GM13977 (cell line): ENCODE measurements at regions not wholly inside any gene's neighbourhood (a gene's known extent, or its start where the extent isn't known, plus 50 kb on each side); places are given as distances from the start of the nearest gene placed in this dataset.

Source experiments
- DNase-seq: peaks from one replicate; pipeline ENCODE4 v3.0.0; 2012; ENCODE audit warnings: low spot score
- in situ Hi-C: fragments of 300-500 bp; cut with MboI; formaldehyde crosslinking; loops from one replicate; pipeline ENCODE4 v1.12.0; 2022; ENCODE audit warnings: low sequenced_read_pairs, low pct_unique_long_range_greater_than_20kb, mixed read lengths, inconsistent platforms; ENCODE audit not compliant: unreplicated experiment
- TF ChIP-seq, protein P1 (sequence below): IDR thresholded peaks from 2 replicates; pipeline ENCODE4 v1.5.1; 2012; ENCODE audit warnings: mild to moderate bottlenecking, control low read depth; ENCODE audit not compliant: insufficient read depth; ENCODE audit errors: extremely low read depth, missing control alignments

DNA sequence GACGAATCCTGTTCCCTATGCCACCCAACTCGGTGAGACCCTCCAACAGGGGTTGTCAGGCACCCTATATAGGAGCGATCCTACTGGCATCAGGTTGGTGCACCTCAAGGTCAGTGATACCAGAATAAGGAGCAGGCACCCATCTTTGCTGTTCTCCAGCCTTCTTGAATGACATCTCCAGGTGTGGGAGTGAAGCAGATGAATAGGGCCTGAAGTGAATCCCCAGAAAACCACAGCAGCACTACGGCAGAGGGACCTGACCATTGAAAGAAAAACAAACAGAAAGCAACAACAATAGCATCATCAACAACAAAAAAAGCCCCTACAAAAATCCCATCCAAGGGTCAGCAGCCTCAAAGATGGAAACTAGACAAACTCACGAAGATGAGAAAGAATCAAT, 445.2 kb upstream of the ATP2B1 start:
- in situ Hi-C loops: no loop called here
- no peak for DNase-seq

DNA sequence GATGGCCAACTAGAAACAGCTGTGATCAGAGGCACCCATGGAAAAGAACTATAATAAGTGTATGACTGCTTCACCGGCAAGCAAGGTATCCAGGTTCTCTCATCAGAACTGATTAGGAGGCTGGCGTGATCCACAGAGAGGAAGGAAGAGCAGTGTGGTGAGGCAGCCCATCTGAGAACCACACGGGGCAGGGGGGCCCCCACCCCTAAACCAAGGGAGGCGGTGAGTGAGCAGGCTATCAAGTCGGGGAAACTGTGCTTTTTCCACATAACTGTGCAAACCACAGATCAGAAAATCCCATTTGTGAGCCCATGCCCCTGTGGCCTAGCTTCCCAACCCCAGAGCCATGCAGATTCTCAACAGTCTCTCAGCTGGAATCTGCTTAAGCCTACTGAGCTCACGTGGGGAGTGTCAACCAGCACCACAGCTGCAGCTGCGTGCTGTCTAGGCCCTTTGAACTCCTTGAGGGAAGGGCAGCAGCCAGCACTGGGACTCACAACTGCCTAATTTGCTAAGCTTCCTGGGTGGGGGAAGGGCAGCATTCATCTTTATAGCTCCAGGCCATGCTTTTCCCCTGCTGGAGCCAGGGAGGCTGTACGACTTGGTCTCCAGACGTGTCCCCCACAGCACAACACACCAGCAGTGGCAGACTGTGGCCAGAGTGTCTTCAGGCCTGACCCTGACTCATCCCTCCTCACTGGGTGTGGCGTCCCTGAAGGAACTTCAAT, 444.4 kb upstream of the ATP2B1 start:
- in situ Hi-C loops: no loop called here

More for the DNA sequence above, 445.2 kb upstream of the ATP2B1 start:
- TF ChIP-seq, protein P1, sequence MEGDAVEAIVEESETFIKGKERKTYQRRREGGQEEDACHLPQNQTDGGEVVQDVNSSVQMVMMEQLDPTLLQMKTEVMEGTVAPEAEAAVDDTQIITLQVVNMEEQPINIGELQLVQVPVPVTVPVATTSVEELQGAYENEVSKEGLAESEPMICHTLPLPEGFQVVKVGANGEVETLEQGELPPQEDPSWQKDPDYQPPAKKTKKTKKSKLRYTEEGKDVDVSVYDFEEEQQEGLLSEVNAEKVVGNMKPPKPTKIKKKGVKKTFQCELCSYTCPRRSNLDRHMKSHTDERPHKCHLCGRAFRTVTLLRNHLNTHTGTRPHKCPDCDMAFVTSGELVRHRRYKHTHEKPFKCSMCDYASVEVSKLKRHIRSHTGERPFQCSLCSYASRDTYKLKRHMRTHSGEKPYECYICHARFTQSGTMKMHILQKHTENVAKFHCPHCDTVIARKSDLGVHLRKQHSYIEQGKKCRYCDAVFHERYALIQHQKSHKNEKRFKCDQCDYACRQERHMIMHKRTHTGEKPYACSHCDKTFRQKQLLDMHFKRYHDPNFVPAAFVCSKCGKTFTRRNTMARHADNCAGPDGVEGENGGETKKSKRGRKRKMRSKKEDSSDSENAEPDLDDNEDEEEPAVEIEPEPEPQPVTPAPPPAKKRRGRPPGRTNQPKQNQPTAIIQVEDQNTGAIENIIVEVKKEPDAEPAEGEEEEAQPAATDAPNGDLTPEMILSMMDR: no peak

DNA sequence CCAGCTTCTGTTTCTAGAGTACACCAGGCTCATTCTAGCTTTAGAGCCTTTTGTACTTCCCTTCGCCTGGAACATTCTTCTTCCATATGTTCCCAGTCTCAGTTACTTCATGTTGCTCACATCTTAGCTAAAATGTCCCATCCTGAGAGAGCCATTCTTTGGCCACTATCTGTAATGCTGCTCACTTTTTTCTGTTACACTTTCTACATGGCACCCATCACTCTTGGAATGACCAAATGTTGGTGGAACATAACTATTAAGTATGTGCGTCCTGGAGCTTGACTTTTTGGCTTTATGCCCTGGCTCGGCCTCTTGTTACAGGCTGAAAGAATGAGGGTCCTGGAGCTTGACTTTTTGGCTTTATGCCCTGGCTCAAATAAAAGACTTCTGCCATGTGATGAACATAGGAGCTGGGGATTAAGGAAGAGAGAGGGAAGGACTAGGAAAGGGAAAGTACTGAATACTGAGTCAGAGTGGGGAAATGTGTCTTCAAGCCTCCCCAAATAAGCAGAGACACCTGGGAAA, 442.9 kb upstream of the ATP2B1 start:
- in situ Hi-C loops: no loop called here
- TF ChIP-seq, protein P1: no peak
- no peak for DNase-seq

More for the DNA sequence above, 444.4 kb upstream of the ATP2B1 start:
- TF ChIP-seq, protein P1: no peak
- no peak for DNase-seq

DNA sequence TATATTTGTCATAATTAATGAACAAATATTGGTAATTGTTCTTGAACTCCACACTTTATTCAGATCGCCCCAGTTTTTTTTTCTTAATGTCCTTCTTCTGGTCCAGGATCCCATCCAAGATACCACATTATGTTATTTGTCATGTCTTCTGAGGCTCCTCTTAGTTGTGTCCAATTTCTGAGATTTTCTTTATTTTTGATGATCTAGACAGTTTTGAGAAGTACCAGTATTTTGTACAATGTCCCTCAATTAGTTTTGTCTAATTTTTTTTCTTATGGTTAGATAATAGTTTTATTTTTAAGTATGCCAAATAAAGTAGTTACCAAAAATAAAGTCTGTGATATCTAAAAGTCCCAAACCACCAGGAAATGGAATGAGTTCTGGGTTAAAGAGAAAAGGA, 440.8 kb upstream of the ATP2B1 start:
- in situ Hi-C loops: no loop called here
- TF ChIP-seq, protein P1: no peak
- DNase-seq: no peak

GRCh38 chr12:90129366-90130030, 420.9 kb upstream of the ATP2B1 start:
- DNase-seq: no peak
- in situ Hi-C loops: no loop called here
- TF ChIP-seq, protein P1: no peak

GRCh38 chr12:90128526-90128925, 419.9 kb upstream of the ATP2B1 start:
- in situ Hi-C loops: no loop called here
- TF ChIP-seq, protein P1: no peak
- no peak for DNase-seq
